ENCODE measurements at regions not wholly inside any gene's neighbourhood (a gene's known extent, or its start where the extent isn't known, plus 50 kb on each side); places are given as distances from the start of the nearest gene placed in this dataset.
A peak's percentile ranks its signal among the peaks of the same experiment; 100 is the strongest.

GRCh38 chr12:108449478-108449877 lies 65.6 kb upstream of the FICD start:
- peaks cover 6% of the 10 kb centered on the region for H3K27me3 ChIP-seq (ENCODE audit: control insufficient read depth, insufficient read depth, low read length)
- Mint-ChIP-seq H3K27ac (no peak overlapping the region), H3K27me3 (peaks cover 24% of the 10 kb centered on the region), H3K4me1 (no peaks in the 10 kb centered on the region), H3K36me3 (no peaks in the 10 kb centered on the region), H3K4me3 (no peak overlapping the region), H3K9me3 (peaks cover 0 to 2% (median 0%) of the 10 kb centered on the region in 7 donors)
- H3K4me1 ChIP-seq (ENCODE audit: control insufficient read depth, insufficient read depth, low read length, poor library complexity, severe bottlenecking), result no peaks in the 10 kb centered on the region
- no peak overlapping the region for H3K4me3 ChIP-seq (ENCODE audit: low read depth, low read length)
- no peaks in the 10 kb centered on the region for H3K36me3 ChIP-seq (ENCODE audit: control insufficient read depth, insufficient read depth, low read length)
- ATAC-seq (ENCODE audit: low read depth in 2 of 2) (no peak), DNase-seq (no peak)
- no peaks in the 10 kb centered on the region for H3K9me3 ChIP-seq (ENCODE audit: control insufficient read depth in 2 of 2, low read length in 2 of 2)
- no peak overlapping the region for H3K27ac ChIP-seq (ENCODE audit: insufficient read depth, low read length, poor library complexity, severe bottlenecking)

- no peak overlapping the region for H3K27ac Mint-ChIP-seq
- no peak overlapping the region for H3K4me3 Mint-ChIP-seq
- H3K4me3 ChIP-seq (ENCODE audit: low read depth, low read length), result no peak overlapping the region
- ATAC-seq (ENCODE audit: low read depth in 2 of 2) (no peak), DNase-seq (no peak)
- H3K4me1 ChIP-seq (ENCODE audit: control insufficient read depth, insufficient read depth, low read length, poor library complexity, severe bottlenecking), result no peaks in the 10 kb centered on the region
- H3K36me3 ChIP-seq (ENCODE audit: control insufficient read depth, insufficient read depth, low read length), result no peaks in the 10 kb centered on the region
- H3K27ac ChIP-seq (ENCODE audit: insufficient read depth, low read length, poor library complexity, severe bottlenecking), result no peak overlapping the region
- H3K27me3 Mint-ChIP-seq, result peaks cover 24% of the 10 kb centered on the region
- H3K36me3 Mint-ChIP-seq, result no peaks in the 10 kb centered on the region
- peaks cover 0 to 2% (median 0%) of the 10 kb centered on the region in 7 donors for H3K9me3 Mint-ChIP-seq
- peaks cover 6% of the 10 kb centered on the region for H3K27me3 ChIP-seq (ENCODE audit: control insufficient read depth, insufficient read depth, low read length)
- no peaks in the 10 kb centered on the region for H3K9me3 ChIP-seq (ENCODE audit: control insufficient read depth in 2 of 2, low read length in 2 of 2)
- peaks cover 0 to 1% (median 0%) of the 10 kb centered on the region in 4 donors for H3K4me1 Mint-ChIP-seq
Observed at GRCh38 chr12:108448246-108448645, 66.8 kb upstream of the FICD start.

GRCh38 chr12:108447168-108447832 lies 67.8 kb upstream of the FICD start:
- H3K4me1 ChIP-seq (ENCODE audit: control insufficient read depth, insufficient read depth, low read length, poor library complexity, severe bottlenecking), result no peaks in the 10 kb centered on the region
- no peaks in the 10 kb centered on the region for H3K36me3 ChIP-seq (ENCODE audit: control insufficient read depth, insufficient read depth, low read length)
- no peaks in the 10 kb centered on the region for H3K36me3 Mint-ChIP-seq
- H3K9me3 Mint-ChIP-seq, result peaks cover 0 to 2% (median 0%) of the 10 kb centered on the region in 7 donors
- DNase-seq, result no peak
- no peak overlapping the region for H3K4me3 Mint-ChIP-seq
- H3K4me1 Mint-ChIP-seq, result peaks cover 0 to 6% (median under 1%) of the 10 kb centered on the region in 4 donors
- peaks cover 7% of the 10 kb centered on the region for H3K27me3 ChIP-seq (ENCODE audit: control insufficient read depth, insufficient read depth, low read length)
- H3K4me3 ChIP-seq (ENCODE audit: low read depth, low read length), result no peak overlapping the region
- no peak overlapping the region for H3K27ac ChIP-seq (ENCODE audit: insufficient read depth, low read length, poor library complexity, severe bottlenecking)
- H3K9me3 ChIP-seq (ENCODE audit: control insufficient read depth in 2 of 2, low read length in 2 of 2), result no peaks in the 10 kb centered on the region
- H3K27ac Mint-ChIP-seq, result no peak overlapping the region
- ATAC-seq (ENCODE audit: low read depth in 2 of 2), result no peak
- H3K27me3 Mint-ChIP-seq, result peaks cover 31% of the 10 kb centered on the region

GRCh38 chr12:108446766-108447165 lies 68.3 kb upstream of the FICD start:
- no peaks in the 10 kb centered on the region for H3K36me3 ChIP-seq (ENCODE audit: control insufficient read depth, insufficient read depth, low read length)
- peaks cover 5% of the 10 kb centered on the region for H3K27me3 ChIP-seq (ENCODE audit: control insufficient read depth, insufficient read depth, low read length)
- no peak overlapping the region for H3K27ac Mint-ChIP-seq
- H3K27me3 Mint-ChIP-seq, result peaks cover 33% of the 10 kb centered on the region
- H3K9me3 Mint-ChIP-seq, result peaks cover 0 to 4% (median 0%) of the 10 kb centered on the region in 7 donors
- no peak overlapping the region for H3K4me3 ChIP-seq (ENCODE audit: low read depth, low read length)
- no peak overlapping the region for H3K4me3 Mint-ChIP-seq
- H3K27ac ChIP-seq (ENCODE audit: insufficient read depth, low read length, poor library complexity, severe bottlenecking), result no peak overlapping the region
- H3K4me1 ChIP-seq (ENCODE audit: control insufficient read depth, insufficient read depth, low read length, poor library complexity, severe bottlenecking), result no peaks in the 10 kb centered on the region
- ATAC-seq (ENCODE audit: low read depth in 2 of 2) (no peak), DNase-seq (no peak)
- no peaks in the 10 kb centered on the region for H3K36me3 Mint-ChIP-seq
- H3K9me3 ChIP-seq (ENCODE audit: control insufficient read depth in 2 of 2, low read length in 2 of 2), result no peaks in the 10 kb centered on the region
- peaks cover 0 to 6% (median 2%) of the 10 kb centered on the region in 4 donors for H3K4me1 Mint-ChIP-seq

- peak overlapping the region in 1 of 3 donors; percentile 6 for H3K27ac Mint-ChIP-seq
- Histone ChIP-seq H3K27ac (ENCODE audit: insufficient read depth, low read length, poor library complexity, severe bottlenecking) (no peak overlapping the region), H3K4me1 (ENCODE audit: control insufficient read depth, insufficient read depth, low read length, poor library complexity, severe bottlenecking) (no peaks in the 10 kb centered on the region), H3K9me3 (ENCODE audit: control insufficient read depth in 2 of 2, low read length in 2 of 2) (no peaks in the 10 kb centered on the region), H3K27me3 (ENCODE audit: control insufficient read depth, insufficient read depth, low read length) (peaks cover 10% of the 10 kb centered on the region), H3K4me3 (ENCODE audit: low read depth, low read length) (no peak overlapping the region), H3K36me3 (ENCODE audit: control insufficient read depth, insufficient read depth, low read length) (no peaks in the 10 kb centered on the region)
- peaks cover 0 to 6% (median 2%) of the 10 kb centered on the region in 4 donors for H3K4me1 Mint-ChIP-seq
- H3K36me3 Mint-ChIP-seq, result no peaks in the 10 kb centered on the region
- DNase-seq (no peak), ATAC-seq (ENCODE audit: low read depth in 2 of 2) (no peak)
- no peak overlapping the region for H3K4me3 Mint-ChIP-seq
- peaks cover 0 to 4% (median 1%) of the 10 kb centered on the region in 7 donors for H3K9me3 Mint-ChIP-seq
- peaks cover 38% of the 10 kb centered on the region for H3K27me3 Mint-ChIP-seq
Observed at GRCh38 chr12:108442910-108443309, 72.2 kb upstream of the FICD start.

- H3K9me3 ChIP-seq (ENCODE audit: control insufficient read depth in 2 of 2, low read length in 2 of 2), result no peaks in the 10 kb centered on the region
- H3K4me3 ChIP-seq (ENCODE audit: low read depth, low read length), result no peak overlapping the region
- H3K27me3 ChIP-seq (ENCODE audit: control insufficient read depth, insufficient read depth, low read length), result peaks cover 10% of the 10 kb centered on the region
- Mint-ChIP-seq H3K27ac (no peak overlapping the region), H3K36me3 (no peaks in the 10 kb centered on the region), H3K9me3 (peaks cover 0 to 4% (median 1%) of the 10 kb centered on the region in 7 donors), H3K4me3 (no peak overlapping the region), H3K4me1 (peaks cover 0 to 6% (median 2%) of the 10 kb centered on the region in 4 donors), H3K27me3 (peaks cover 33% of the 10 kb centered on the region)
- H3K4me1 ChIP-seq (ENCODE audit: control insufficient read depth, insufficient read depth, low read length, poor library complexity, severe bottlenecking), result no peaks in the 10 kb centered on the region
- no peak for DNase-seq
- H3K27ac ChIP-seq (ENCODE audit: insufficient read depth, low read length, poor library complexity, severe bottlenecking), result no peak overlapping the region
- H3K36me3 ChIP-seq (ENCODE audit: control insufficient read depth, insufficient read depth, low read length), result no peaks in the 10 kb centered on the region
- no peak for ATAC-seq (ENCODE audit: low read depth in 2 of 2)
Observed at GRCh38 chr12:108442067-108442466, 73.0 kb upstream of the FICD start.

- DNase-seq (no peak), ATAC-seq (ENCODE audit: low read depth in 2 of 2) (no peak)
- no peak overlapping the region for H3K4me3 Mint-ChIP-seq
- no peaks in the 10 kb centered on the region for H3K36me3 Mint-ChIP-seq
- H3K9me3 ChIP-seq (ENCODE audit: control insufficient read depth in 2 of 2, low read length in 2 of 2), result no peaks in the 10 kb centered on the region
- H3K4me3 ChIP-seq (ENCODE audit: low read depth, low read length), result no peak overlapping the region
- no peaks in the 10 kb centered on the region for H3K4me1 ChIP-seq (ENCODE audit: control insufficient read depth, insufficient read depth, low read length, poor library complexity, severe bottlenecking)
- H3K27ac Mint-ChIP-seq, result no peak overlapping the region
- H3K36me3 ChIP-seq (ENCODE audit: control insufficient read depth, insufficient read depth, low read length), result no peaks in the 10 kb centered on the region
- peaks cover 0 to 6% (median 2%) of the 10 kb centered on the region in 4 donors for H3K4me1 Mint-ChIP-seq
- H3K27me3 Mint-ChIP-seq, result peaks cover 28% of the 10 kb centered on the region
- H3K9me3 Mint-ChIP-seq, result peaks cover 0 to 4% (median 1%) of the 10 kb centered on the region in 7 donors
- peaks cover 10% of the 10 kb centered on the region for H3K27me3 ChIP-seq (ENCODE audit: control insufficient read depth, insufficient read depth, low read length)
- no peak overlapping the region for H3K27ac ChIP-seq (ENCODE audit: insufficient read depth, low read length, poor library complexity, severe bottlenecking)
Observed at GRCh38 chr12:108441549-108441948, 73.5 kb upstream of the FICD start.

GRCh38 chr12:108440736-108441135 lies 74.3 kb upstream of the FICD start:
- Mint-ChIP-seq H3K27ac (no peak overlapping the region), H3K4me3 (no peak overlapping the region), H3K9me3 (peaks cover 0 to 4% (median 1%) of the 10 kb centered on the region in 7 donors), H3K36me3 (no peaks in the 10 kb centered on the region), H3K27me3 (peaks cover 27% of the 10 kb centered on the region), H3K4me1 (peaks cover 0 to 6% (median 2%) of the 10 kb centered on the region in 4 donors)
- peaks cover 7% of the 10 kb centered on the region for H3K27me3 ChIP-seq (ENCODE audit: control insufficient read depth, insufficient read depth, low read length)
- DNase-seq (no peak), ATAC-seq (ENCODE audit: low read depth in 2 of 2) (no peak)
- H3K27ac ChIP-seq (ENCODE audit: insufficient read depth, low read length, poor library complexity, severe bottlenecking), result no peak overlapping the region
- H3K4me3 ChIP-seq (ENCODE audit: low read depth, low read length), result no peak overlapping the region
- H3K36me3 ChIP-seq (ENCODE audit: control insufficient read depth, insufficient read depth, low read length), result no peaks in the 10 kb centered on the region
- no peaks in the 10 kb centered on the region for H3K9me3 ChIP-seq (ENCODE audit: control insufficient read depth in 2 of 2, low read length in 2 of 2)
- H3K4me1 ChIP-seq (ENCODE audit: control insufficient read depth, insufficient read depth, low read length, poor library complexity, severe bottlenecking), result no peaks in the 10 kb centered on the region
